ENCODE measurements at regions not wholly inside any gene's neighbourhood (a gene's known extent, or its start where the extent isn't known, plus 50 kb on each side); places are given as distances from the start of the nearest gene placed in this dataset.

DNA sequence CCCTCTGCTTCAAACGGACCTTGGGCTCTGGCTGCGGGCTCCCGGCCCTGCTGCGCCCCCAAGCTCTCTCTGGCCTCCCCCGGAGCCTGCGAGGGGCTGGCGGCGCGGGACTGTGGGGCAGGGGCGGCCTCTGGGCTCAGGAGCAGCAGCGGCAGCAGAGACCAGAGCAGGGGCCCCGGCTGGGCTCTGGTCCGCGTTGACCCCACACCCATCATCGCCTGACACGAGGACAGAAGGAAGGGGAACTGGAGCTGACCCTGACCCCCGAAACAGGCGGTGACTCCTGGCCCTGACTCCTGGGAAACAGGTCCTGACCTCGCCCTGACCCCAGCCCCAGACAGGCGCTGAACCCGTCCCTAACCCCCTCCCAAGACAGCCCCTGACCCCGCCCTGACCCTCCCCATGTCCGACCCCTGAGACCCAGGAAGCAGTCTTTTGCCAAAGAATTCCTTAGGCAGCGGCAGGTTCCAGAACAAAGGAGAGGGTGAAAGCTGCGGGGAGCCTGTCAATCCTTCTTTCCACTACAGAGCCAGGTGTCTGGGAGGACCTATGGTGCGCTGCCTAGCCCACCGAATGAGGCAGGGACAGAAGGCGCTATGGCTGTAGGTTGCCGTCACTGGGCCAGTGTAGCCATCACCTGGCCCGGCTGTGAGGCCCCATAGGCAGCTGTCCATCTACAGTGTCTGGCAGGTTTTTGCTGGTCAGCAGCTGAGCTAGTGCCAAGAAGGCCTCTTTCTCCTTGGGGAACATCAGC, 74.7 kb upstream of the SPTLC1 start:
- H3K36me3 Mint-ChIP-seq = no peaks in the 10 kb centered on the region

DNA sequence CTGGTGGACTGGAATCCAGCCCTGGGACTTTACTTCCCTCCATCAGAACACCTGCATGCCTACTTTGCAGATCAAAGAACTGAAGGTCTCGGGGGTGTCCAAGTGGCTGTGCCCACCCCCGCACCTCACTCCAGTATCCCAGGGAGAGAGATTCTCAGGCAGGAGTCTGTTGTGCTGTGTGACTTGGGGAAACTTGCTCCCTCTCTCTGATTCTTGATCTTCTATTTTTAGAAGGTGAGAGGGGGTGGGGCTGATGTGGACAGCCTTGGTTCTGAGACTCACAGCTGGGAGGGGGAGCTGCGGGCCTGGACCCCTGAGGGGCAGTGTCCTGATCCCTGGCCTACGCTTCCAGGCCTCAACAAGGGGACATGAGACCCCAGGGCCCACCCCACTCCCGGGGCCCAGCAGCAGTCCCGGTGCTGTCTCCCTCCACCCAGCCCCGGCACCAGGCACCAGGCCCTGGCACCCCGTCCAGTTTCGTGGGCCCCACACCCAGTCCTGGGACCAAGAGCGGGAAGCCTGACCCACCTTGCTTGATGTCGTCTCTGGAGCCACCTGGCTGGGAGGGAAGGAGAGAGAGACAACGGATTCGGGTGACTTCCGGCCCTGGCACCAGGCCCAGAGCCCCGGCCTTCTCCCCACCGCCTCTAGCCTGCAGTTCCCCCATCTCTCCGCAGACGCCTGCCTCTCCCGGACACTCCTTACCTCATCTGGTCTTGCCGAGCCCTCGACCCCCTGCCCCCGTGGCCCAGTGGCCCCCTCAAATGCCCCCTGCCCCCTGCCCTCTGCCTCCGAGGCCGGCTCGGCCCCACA, 74.0 kb upstream of the SPTLC1 start:
- DNase-seq = no peak

More for the DNA sequence above, 74.7 kb upstream of the SPTLC1 start:
- Mint-ChIP-seq H3K27me3 (no peaks in the 10 kb centered on the region), H3K4me1 (no peaks in the 10 kb centered on the region), H3K27ac (no peak overlapping the region), H3K9me3 (no peaks in the 10 kb centered on the region), H3K4me3 (no peak overlapping the region)
- no peak for DNase-seq

GRCh38 chr9:92187989-92188714, 72.9 kb upstream of the SPTLC1 start:
- Mint-ChIP-seq H3K4me3 (no peak overlapping the region), H3K36me3 (no peaks in the 10 kb centered on the region), H3K9me3 (no peaks in the 10 kb centered on the region), H3K27ac (no peak overlapping the region), H3K27me3 (no peaks in the 10 kb centered on the region), H3K4me1 (no peaks in the 10 kb centered on the region)
- DNase-seq = no peak

More for the DNA sequence above, 74.0 kb upstream of the SPTLC1 start:
- Mint-ChIP-seq H3K4me1 (no peaks in the 10 kb centered on the region), H3K36me3 (no peaks in the 10 kb centered on the region), H3K9me3 (no peaks in the 10 kb centered on the region), H3K27ac (no peak overlapping the region), H3K27me3 (no peaks in the 10 kb centered on the region), H3K4me3 (no peak overlapping the region)

DNA sequence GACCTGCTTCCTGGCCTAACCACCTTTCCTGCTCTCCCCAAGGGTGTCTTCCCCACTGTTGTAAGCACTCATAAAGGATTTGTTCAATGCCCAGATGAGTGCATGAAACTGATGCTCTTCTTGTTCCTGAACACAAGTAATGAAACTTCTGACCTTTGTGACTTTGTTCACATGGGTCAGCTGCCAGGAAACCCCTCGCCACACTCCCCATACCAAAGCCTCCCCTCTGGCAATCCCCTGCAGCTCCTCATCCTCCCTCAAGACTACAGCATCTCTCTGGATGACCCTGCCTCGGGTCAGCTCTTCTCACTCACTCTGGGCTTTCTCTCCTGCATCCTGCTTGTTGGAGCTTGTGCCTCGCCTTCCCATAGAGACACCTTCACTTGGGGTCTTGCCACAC, 72.2 kb upstream of the SPTLC1 start:
- no peak for DNase-seq
- Mint-ChIP-seq H3K4me1 (no peaks in the 10 kb centered on the region), H3K4me3 (no peak overlapping the region), H3K36me3 (no peaks in the 10 kb centered on the region), H3K9me3 (no peaks in the 10 kb centered on the region), H3K27ac (no peak overlapping the region), H3K27me3 (no peaks in the 10 kb centered on the region)

DNA sequence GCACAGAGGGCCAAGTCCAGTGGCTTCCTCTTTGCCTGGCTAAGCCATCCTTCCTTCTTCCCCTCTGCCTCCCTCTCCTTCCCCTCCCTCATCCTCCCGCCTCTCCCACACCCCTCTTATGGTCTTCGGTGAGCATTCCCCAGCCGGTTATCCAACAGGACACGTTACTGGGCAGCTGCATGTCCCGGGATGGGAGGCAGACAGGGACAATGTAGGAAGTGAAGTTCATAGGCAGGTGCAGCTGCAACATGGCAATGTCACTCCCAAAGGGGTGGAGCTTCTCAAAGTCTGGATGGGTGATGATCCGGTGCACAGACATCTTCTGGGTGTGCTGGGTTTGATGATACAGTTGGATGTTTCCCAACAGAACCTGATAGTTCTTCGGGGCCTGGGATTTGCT, 71.4 kb upstream of the SPTLC1 start:
- Mint-ChIP-seq H3K4me3 (no peak overlapping the region), H3K27me3 (no peaks in the 10 kb centered on the region), H3K36me3 (no peaks in the 10 kb centered on the region), H3K4me1 (no peaks in the 10 kb centered on the region), H3K27ac (no peak overlapping the region), H3K9me3 (no peaks in the 10 kb centered on the region)
- no peak for DNase-seq

- no peaks in the 10 kb centered on the region for H3K4me1 Mint-ChIP-seq
- H3K27me3 Mint-ChIP-seq = no peaks in the 10 kb centered on the region
- H3K4me3 Mint-ChIP-seq = no peak overlapping the region
- no peak for DNase-seq
- no peaks in the 10 kb centered on the region for H3K36me3 Mint-ChIP-seq
- no peak overlapping the region for H3K27ac Mint-ChIP-seq
- no peaks in the 10 kb centered on the region for H3K9me3 Mint-ChIP-seq
Observed at GRCh38 chr9:92185681-92186080, 70.5 kb upstream of the SPTLC1 start.

DNA sequence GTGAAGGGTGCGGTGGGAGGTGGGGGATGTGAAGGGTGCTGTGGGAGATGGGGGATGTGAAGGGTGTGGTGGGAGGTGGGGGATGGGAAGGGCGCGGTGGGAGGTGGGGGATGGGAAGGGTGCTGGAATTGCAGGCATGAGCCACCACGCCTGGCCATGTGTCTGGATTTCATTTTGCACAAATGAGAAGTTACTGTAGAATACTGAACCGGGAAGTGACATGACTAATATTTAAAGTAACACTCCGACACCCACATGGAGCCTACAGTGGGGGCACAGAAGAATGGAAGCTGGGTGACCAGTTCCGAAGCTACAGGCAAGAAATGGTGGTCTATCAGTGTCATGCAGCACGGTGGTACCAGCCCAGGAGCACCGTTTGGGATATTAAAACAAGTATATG, 69.9 kb upstream of the SPTLC1 start:
- H3K27me3 Mint-ChIP-seq = no peaks in the 10 kb centered on the region
- H3K4me1 Mint-ChIP-seq = no peaks in the 10 kb centered on the region
- no peak overlapping the region for H3K4me3 Mint-ChIP-seq
- no peak for DNase-seq
- H3K27ac Mint-ChIP-seq = no peak overlapping the region
- no peaks in the 10 kb centered on the region for H3K36me3 Mint-ChIP-seq
- H3K9me3 Mint-ChIP-seq = no peaks in the 10 kb centered on the region

- no peak for DNase-seq
- Mint-ChIP-seq H3K27me3 (no peaks in the 10 kb centered on the region), H3K27ac (no peak overlapping the region), H3K9me3 (no peaks in the 10 kb centered on the region), H3K4me3 (no peak overlapping the region), H3K36me3 (no peaks in the 10 kb centered on the region), H3K4me1 (no peaks in the 10 kb centered on the region)
Observed at GRCh38 chr9:92184041-92184564, 68.9 kb upstream of the SPTLC1 start.

DNA sequence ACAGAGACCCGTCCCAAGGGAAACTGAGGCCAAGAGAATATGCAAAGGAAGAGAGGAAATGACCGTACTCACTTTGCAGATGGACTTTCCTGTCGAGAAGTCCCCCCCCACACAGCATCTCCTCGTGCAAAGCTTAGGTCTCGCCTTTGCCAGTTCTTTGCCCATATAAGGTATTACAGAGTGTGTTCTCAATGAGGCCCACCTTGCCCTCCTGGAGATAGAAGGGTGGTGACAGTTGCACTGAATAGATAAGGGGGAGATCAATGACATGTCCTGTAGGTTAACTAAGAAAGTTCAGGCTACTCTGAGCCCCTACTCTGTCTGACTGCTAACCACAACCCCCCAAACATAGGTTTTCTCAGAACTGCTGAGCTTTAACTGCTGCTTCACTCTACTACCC, 68.2 kb upstream of the SPTLC1 start:
- Mint-ChIP-seq H3K36me3 (no peaks in the 10 kb centered on the region), H3K4me3 (no peak overlapping the region), H3K9me3 (no peaks in the 10 kb centered on the region), H3K27ac (no peak overlapping the region), H3K4me1 (no peaks in the 10 kb centered on the region), H3K27me3 (no peaks in the 10 kb centered on the region)
- DNase-seq = no peak

DNA sequence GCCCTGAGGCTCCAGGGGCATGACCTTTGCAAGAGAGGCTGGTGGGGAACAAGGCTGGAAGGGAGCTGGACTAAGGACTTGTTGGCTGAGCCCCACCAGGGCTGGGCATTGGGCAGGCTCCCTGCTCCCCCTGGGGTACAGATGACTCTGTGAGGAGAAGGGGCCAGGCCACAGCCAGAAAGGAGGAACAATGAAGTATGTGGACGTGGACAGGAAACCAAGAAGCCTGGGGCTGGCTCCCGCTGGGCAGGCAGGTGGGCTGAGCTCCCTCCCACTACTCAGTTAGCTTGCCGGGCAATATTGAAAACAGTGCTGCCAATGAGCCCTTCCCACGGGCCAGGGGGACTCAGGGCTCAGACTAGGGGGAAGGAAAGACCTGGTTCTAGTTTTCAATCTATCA, 66.1 kb upstream of the SPTLC1 start:
- DNase-seq = no peak

GRCh38 chr9:92180669-92181181, 65.5 kb upstream of the SPTLC1 start:
- no peaks in the 10 kb centered on the region for H3K9me3 Mint-ChIP-seq
- no peaks in the 10 kb centered on the region for H3K27me3 Mint-ChIP-seq
- no peaks in the 10 kb centered on the region for H3K36me3 Mint-ChIP-seq
- H3K27ac Mint-ChIP-seq = no peak overlapping the region
- no peak overlapping the region for H3K4me3 Mint-ChIP-seq
- no peak for DNase-seq
- H3K4me1 Mint-ChIP-seq = no peaks in the 10 kb centered on the region

More for the DNA sequence above, 66.1 kb upstream of the SPTLC1 start:
- no peaks in the 10 kb centered on the region for H3K9me3 Mint-ChIP-seq
- no peaks in the 10 kb centered on the region for H3K36me3 Mint-ChIP-seq
- no peaks in the 10 kb centered on the region for H3K4me1 Mint-ChIP-seq
- H3K27me3 Mint-ChIP-seq = no peaks in the 10 kb centered on the region
- H3K27ac Mint-ChIP-seq = no peak overlapping the region
- H3K4me3 Mint-ChIP-seq = no peak overlapping the region

GRCh38 chr9:92180002-92180400, 64.8 kb upstream of the SPTLC1 start:
- Mint-ChIP-seq H3K27ac (no peak overlapping the region), H3K9me3 (no peaks in the 10 kb centered on the region), H3K36me3 (no peaks in the 10 kb centered on the region), H3K27me3 (no peaks in the 10 kb centered on the region), H3K4me1 (no peaks in the 10 kb centered on the region), H3K4me3 (no peak overlapping the region)
- DNase-seq = no peak

- Mint-ChIP-seq H3K27me3 (no peaks in the 10 kb centered on the region), H3K36me3 (no peaks in the 10 kb centered on the region), H3K27ac (no peak overlapping the region), H3K4me3 (no peak overlapping the region), H3K9me3 (no peaks in the 10 kb centered on the region), H3K4me1 (no peaks in the 10 kb centered on the region)
- no peak for DNase-seq
Observed at GRCh38 chr9:92179286-92180001, 64.2 kb upstream of the SPTLC1 start.

- Mint-ChIP-seq H3K4me3 (no peak overlapping the region), H3K36me3 (no peaks in the 10 kb centered on the region), H3K27me3 (no peaks in the 10 kb centered on the region), H3K4me1 (no peaks in the 10 kb centered on the region), H3K9me3 (no peaks in the 10 kb centered on the region), H3K27ac (no peak overlapping the region)
- no peak for DNase-seq
Observed at GRCh38 chr9:92177591-92177990, 62.4 kb upstream of the SPTLC1 start.

Data from activated naive CD8-positive, alpha-beta T cell treated with anti-CD3 and anti-CD28 coated beads for 36 hours (primary cell).